HepG2 (cell line): ENCODE measurements at regions not wholly inside any gene's neighbourhood (a gene's known extent, or its start where the extent isn't known, plus 50 kb on each side); places are given as distances from the start of the nearest gene placed in this dataset.

ENCODE experiments used
- ARNT ChIP-seq: fragments of 450-650 bp; IDR thresholded peaks from 2 replicates; pipeline ENCODE4 v1.6.1; 2017
- BHLHE40 ChIP-seq: IDR thresholded peaks from 2 replicates; pipeline ENCODE4 v1.6.1; 2011; ENCODE audit warnings: low read length, improper control_type of control experiment
- KMT2A ChIP-seq: sonication (generic); formaldehyde crosslinking; IDR thresholded peaks from 2 replicates; pipeline ENCODE4 v1.4.0; 2020; ENCODE audit warnings: missing genetic modification reagents
- POLR2AphosphoS2 ChIP-seq: IDR thresholded peaks from 2 replicates; pipeline ENCODE4 v1.6.1; 2011; ENCODE audit warnings: low read depth, low read length, improper control_type of control experiment
- REPIN1 ChIP-seq: sonication (generic); formaldehyde crosslinking; IDR thresholded peaks from 2 replicates; pipeline ENCODE4 v1.8.0; 2022; ENCODE audit warnings: missing genetic modification reagents, low read depth, mild to moderate bottlenecking, borderline replicate concordance
- TEAD2 ChIP-seq: sonication (generic); formaldehyde crosslinking; IDR thresholded peaks from 2 replicates; pipeline ENCODE4 v1.9.0; 2021; ENCODE audit warnings: missing genetic modification reagents
- ZNF101 ChIP-seq: sonication (generic); formaldehyde crosslinking; IDR thresholded peaks from 2 replicates; pipeline ENCODE4 v1.4.0; 2020; ENCODE audit warnings: mild to moderate bottlenecking, low read depth, missing genetic modification reagents, borderline replicate concordance
- ZNF510 ChIP-seq: sonication (generic); formaldehyde crosslinking; IDR thresholded peaks from 2 replicates; pipeline ENCODE4 v1.4.0; 2020; ENCODE audit warnings: low read depth, mild to moderate bottlenecking, missing genetic modification reagents
- ZNF749 ChIP-seq: sonication (generic); formaldehyde crosslinking; IDR thresholded peaks from 2 replicates; pipeline ENCODE4 v1.8.0; 2022; ENCODE audit warnings: mild to moderate bottlenecking, missing genetic modification reagents, moderate library complexity, borderline replicate concordance
- TF ChIP-seq, protein P1 (sequence below), 2 experiments: IDR thresholded peaks; 2 replicates each; pipeline ENCODE4 v1.6.1; 2011 to 2012; ENCODE audit warnings: low read length in 2 of 2, borderline replicate concordance in 1 of 2, low read depth in 1 of 2, mild to moderate bottlenecking in 1 of 2, moderate library complexity in 1 of 2
- TF ChIP-seq, protein P2 (sequence below), 2 experiments: sonication (generic) in 1 of 2; formaldehyde crosslinking in 1 of 2; IDR thresholded peaks; 2 replicates each; pipeline versions ENCODE4 v1.5.1 to v1.6.1; 2011 to 2020; ENCODE audit warnings: borderline replicate concordance in 1 of 2, low read depth in 1 of 2, low read length in 1 of 2, mild to moderate bottlenecking in 1 of 2, missing genetic modification reagents in 1 of 2, moderate library complexity in 1 of 2
- TF ChIP-seq, protein P3 (sequence below): sonication (generic); formaldehyde crosslinking; conservative IDR thresholded peaks from 2 replicates; pipeline ENCODE4 v1.4.0; 2020; ENCODE audit warnings: missing genetic modification reagents
- TF ChIP-seq, protein P4 (sequence below): sonication (generic); formaldehyde crosslinking; IDR thresholded peaks from 2 replicates; pipeline ENCODE4 v1.4.0; 2020; ENCODE audit warnings: missing genetic modification reagents

DNA sequence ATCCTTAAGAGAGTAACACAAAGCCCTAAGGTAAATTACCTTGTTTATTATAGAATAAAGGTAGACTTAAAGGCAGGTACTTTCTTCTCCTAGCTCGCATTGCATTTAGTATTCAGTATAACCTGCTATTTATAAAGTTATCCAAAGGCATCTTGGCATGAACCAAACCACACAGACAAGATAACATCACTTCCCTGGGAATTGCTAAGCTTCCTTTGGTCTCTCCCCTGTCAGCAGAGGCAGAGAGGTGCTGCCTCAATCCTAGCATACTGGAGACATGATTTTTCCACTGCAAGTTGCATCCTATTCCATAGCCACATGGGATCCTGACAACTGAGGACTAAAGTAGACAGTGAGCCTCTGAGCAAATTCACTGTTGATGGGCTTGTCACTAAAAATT lies 101.7 kb upstream of the IL6 start (continued):
- TF ChIP-seq, protein P1, sequence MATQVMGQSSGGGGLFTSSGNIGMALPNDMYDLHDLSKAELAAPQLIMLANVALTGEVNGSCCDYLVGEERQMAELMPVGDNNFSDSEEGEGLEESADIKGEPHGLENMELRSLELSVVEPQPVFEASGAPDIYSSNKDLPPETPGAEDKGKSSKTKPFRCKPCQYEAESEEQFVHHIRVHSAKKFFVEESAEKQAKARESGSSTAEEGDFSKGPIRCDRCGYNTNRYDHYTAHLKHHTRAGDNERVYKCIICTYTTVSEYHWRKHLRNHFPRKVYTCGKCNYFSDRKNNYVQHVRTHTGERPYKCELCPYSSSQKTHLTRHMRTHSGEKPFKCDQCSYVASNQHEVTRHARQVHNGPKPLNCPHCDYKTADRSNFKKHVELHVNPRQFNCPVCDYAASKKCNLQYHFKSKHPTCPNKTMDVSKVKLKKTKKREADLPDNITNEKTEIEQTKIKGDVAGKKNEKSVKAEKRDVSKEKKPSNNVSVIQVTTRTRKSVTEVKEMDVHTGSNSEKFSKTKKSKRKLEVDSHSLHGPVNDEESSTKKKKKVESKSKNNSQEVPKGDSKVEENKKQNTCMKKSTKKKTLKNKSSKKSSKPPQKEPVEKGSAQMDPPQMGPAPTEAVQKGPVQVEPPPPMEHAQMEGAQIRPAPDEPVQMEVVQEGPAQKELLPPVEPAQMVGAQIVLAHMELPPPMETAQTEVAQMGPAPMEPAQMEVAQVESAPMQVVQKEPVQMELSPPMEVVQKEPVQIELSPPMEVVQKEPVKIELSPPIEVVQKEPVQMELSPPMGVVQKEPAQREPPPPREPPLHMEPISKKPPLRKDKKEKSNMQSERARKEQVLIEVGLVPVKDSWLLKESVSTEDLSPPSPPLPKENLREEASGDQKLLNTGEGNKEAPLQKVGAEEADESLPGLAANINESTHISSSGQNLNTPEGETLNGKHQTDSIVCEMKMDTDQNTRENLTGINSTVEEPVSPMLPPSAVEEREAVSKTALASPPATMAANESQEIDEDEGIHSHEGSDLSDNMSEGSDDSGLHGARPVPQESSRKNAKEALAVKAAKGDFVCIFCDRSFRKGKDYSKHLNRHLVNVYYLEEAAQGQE (IDR thresholded peaks at IDR 0.05; ENCODE audit: borderline replicate concordance in 1 of 2, low read depth in 1 of 2, low read length in 2 of 2) = no peak
- TF ChIP-seq, protein P2, sequence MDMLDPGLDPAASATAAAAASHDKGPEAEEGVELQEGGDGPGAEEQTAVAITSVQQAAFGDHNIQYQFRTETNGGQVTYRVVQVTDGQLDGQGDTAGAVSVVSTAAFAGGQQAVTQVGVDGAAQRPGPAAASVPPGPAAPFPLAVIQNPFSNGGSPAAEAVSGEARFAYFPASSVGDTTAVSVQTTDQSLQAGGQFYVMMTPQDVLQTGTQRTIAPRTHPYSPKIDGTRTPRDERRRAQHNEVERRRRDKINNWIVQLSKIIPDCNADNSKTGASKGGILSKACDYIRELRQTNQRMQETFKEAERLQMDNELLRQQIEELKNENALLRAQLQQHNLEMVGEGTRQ (IDR thresholded peaks at IDR 0.05; ENCODE audit: low read depth, low read length) = no peak
- TF ChIP-seq, protein P2 (CRISPR knock-in tag; IDR thresholded peaks at IDR 0.05; ENCODE audit: borderline replicate concordance) = no peak
- TF ChIP-seq KMT2A (no peak), ZNF101 (CRISPR knock-in tag) (no peak), ARNT (no peak), BHLHE40 (no peak), ZNF749 (CRISPR knock-in tag) (no peak), TEAD2 (no peak), POLR2AphosphoS2 (no peak), ZNF510 (CRISPR knock-in tag) (no peak), REPIN1 (CRISPR knock-in tag) (no peak)
- TF ChIP-seq, protein P3, sequence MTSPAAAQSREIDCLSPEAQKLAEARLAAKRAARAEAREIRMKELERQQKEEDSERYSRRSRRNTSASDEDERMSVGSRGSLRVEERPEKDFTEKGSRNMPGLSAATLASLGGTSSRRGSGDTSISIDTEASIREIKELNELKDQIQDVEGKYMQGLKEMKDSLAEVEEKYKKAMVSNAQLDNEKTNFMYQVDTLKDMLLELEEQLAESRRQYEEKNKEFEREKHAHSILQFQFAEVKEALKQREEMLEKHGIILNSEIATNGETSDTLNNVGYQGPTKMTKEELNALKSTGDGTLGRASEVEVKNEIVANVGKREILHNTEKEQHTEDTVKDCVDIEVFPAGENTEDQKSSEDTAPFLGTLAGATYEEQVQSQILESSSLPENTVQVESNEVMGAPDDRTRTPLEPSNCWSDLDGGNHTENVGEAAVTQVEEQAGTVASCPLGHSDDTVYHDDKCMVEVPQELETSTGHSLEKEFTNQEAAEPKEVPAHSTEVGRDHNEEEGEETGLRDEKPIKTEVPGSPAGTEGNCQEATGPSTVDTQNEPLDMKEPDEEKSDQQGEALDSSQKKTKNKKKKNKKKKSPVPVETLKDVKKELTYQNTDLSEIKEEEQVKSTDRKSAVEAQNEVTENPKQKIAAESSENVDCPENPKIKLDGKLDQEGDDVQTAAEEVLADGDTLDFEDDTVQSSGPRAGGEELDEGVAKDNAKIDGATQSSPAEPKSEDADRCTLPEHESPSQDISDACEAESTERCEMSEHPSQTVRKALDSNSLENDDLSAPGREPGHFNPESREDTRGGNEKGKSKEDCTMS (CRISPR knock-in tag) = no peak
- TF ChIP-seq, protein P4, sequence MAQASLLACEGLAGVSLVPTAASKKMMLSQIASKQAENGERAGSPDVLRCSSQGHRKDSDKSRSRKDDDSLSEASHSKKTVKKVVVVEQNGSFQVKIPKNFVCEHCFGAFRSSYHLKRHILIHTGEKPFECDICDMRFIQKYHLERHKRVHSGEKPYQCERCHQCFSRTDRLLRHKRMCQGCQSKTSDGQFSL = no peak
